Mesodermal cell (in vitro differentiated cells): ENCODE measurements at regions not wholly inside any gene's neighbourhood (a gene's known extent, or its start where the extent isn't known, plus 50 kb on each side); places are given as distances from the start of the nearest gene placed in this dataset.

ENCODE experiments used
- H3K27ac ChIP-seq: 2 replicates; pipeline ENCODE4 v1.7.0; 2013; ENCODE audit warnings: mild to moderate bottlenecking, low read depth, low read length, moderate library complexity; ENCODE audit not compliant: severe bottlenecking
- H3K36me3 ChIP-seq: 2 replicates; pipeline ENCODE4 v1.7.1; 2013; ENCODE audit warnings: mild to moderate bottlenecking, low read length, moderate library complexity; ENCODE audit not compliant: control insufficient read depth, insufficient read depth
- H3K4me1 ChIP-seq: one replicate; pipeline ENCODE4 v1.7.1; 2013; ENCODE audit warnings: mild to moderate bottlenecking, low read length; ENCODE audit not compliant: insufficient read depth, control insufficient read depth, poor library complexity, severe bottlenecking
- H3K4me3 ChIP-seq: 2 replicates; pipeline ENCODE4 v1.7.0; 2013; ENCODE audit warnings: low read length, control low read depth, mild to moderate bottlenecking; ENCODE audit not compliant: insufficient read depth, poor library complexity, severe bottlenecking; ENCODE audit errors: extremely low read depth
- H3K9me3 ChIP-seq: 2 replicates; pipeline ENCODE4 v1.7.1; 2013; ENCODE audit warnings: mild to moderate bottlenecking, low read length, moderate library complexity; ENCODE audit not compliant: control insufficient read depth
- WGBS, 2 experiments: methylation state at CpG; one replicate each; pipeline ENCODE4 v1.1.5; 2013; ENCODE audit warnings: missing lambda C conversion rate in 2 of 2; ENCODE audit not compliant: insufficient coverage in 2 of 2; 5-methylcytosine and 5-hydroxymethylcytosine counted together

GRCh38 chr6:98579079-98579478 is 255.3 kb upstream of the POU3F2 start:
- H3K4me1 ChIP-seq, result peaks cover 6% of the 10 kb centered on the region

GRCh38 chr6:98579941-98580340 is 254.4 kb upstream of the POU3F2 start:
- WGBS, 2 experiments, result 100% methylated on average over 1 of the region's 1 CpG
- Histone ChIP-seq H3K27ac (no peak overlapping the region), H3K4me1 (peaks cover 6% of the 10 kb centered on the region), H3K4me3 (no peak overlapping the region), H3K9me3 (no peaks in the 10 kb centered on the region), H3K36me3 (no peaks in the 10 kb centered on the region)

More at GRCh38 chr6:98579079-98579478, 255.3 kb upstream of the POU3F2 start:
- no peaks in the 10 kb centered on the region for H3K9me3 ChIP-seq
- H3K36me3 ChIP-seq, result no peaks in the 10 kb centered on the region
- H3K4me3 ChIP-seq, result no peak overlapping the region
- 100% methylated on average over 1 of the region's 1 CpG; no CpG with 5 or more reads in 1 of the 2 experiments for WGBS, 2 experiments
- H3K27ac ChIP-seq, result no peak overlapping the region

- H3K4me3 ChIP-seq, result no peak overlapping the region
- no peak overlapping the region for H3K27ac ChIP-seq
- H3K36me3 ChIP-seq, result no peaks in the 10 kb centered on the region
- H3K9me3 ChIP-seq, result no peaks in the 10 kb centered on the region
- H3K4me1 ChIP-seq, result peaks cover 6% of the 10 kb centered on the region
- 80% methylated on average over 1 of the region's 1 CpG; no CpG with 5 or more reads in 1 of the 2 experiments for WGBS, 2 experiments
These were observed 252.7 kb upstream of the POU3F2 start for GRCh38 chr6:98581705-98582104.

DNA sequence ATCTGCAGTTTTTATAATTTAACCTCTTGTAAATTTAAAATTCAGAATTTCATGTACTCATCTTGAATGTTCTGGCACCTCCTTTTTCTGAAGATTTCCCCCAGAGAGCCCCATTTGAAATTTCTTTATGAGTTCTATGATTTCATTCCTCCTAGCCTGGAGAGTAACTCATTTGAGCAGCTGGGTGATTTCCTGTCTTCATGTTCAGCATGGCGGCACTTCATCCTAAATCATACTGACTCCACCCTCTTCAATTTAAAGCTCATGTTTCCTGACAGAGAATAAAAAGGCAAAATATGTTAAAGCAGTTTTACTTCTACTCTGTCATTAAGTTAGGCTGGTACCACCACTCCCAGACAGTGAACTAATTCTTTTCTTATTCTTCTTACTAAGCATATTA is 250.9 kb upstream of the POU3F2 start:
- 80% methylated on average over 1 of the region's 1 CpG; no CpG with 5 or more reads in 1 of the 2 experiments for WGBS, 2 experiments
- Histone ChIP-seq H3K36me3 (no peaks in the 10 kb centered on the region), H3K4me3 (no peak overlapping the region), H3K4me1 (no peaks in the 10 kb centered on the region), H3K9me3 (no peaks in the 10 kb centered on the region), H3K27ac (no peak overlapping the region)

DNA sequence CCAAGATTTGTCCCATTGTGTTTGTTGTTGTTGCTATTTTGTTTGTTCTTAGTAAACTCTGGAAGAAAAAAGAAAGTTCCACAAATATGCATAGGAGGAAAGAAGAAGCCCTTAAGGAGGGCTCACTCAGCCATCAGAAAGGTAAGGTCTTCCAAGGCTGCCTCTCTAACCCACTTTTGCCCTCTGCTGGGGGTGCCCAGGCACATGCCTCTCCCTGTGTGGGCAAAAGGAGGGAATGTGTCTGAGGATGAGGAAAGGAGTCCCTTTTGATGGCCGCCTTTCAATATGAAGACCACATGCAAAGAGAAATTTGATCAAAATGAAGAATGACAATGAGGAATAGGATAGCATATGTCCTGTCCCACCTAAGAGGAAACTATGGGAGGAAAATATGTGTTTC is 248.2 kb upstream of the POU3F2 start:
- Histone ChIP-seq H3K4me3 (no peak overlapping the region), H3K4me1 (no peaks in the 10 kb centered on the region), H3K27ac (no peak overlapping the region), H3K36me3 (no peaks in the 10 kb centered on the region), H3K9me3 (no peaks in the 10 kb centered on the region)
- 43 to 71% methylated on average over 1 of the region's 1 CpG for WGBS, 2 experiments

- no peak overlapping the region for H3K4me3 ChIP-seq
- H3K9me3 ChIP-seq, result no peaks in the 10 kb centered on the region
- WGBS, 2 experiments, result 83% methylated on average over 1 of the region's 4 CpGs; no CpG with 5 or more reads in 1 of the 2 experiments
- H3K36me3 ChIP-seq, result no peaks in the 10 kb centered on the region
- no peak overlapping the region for H3K27ac ChIP-seq
- no peaks in the 10 kb centered on the region for H3K4me1 ChIP-seq
These were observed 246.8 kb upstream of the POU3F2 start for GRCh38 chr6:98587555-98587954.

GRCh38 chr6:98589536-98589935 is 244.8 kb upstream of the POU3F2 start:
- Histone ChIP-seq H3K36me3 (no peaks in the 10 kb centered on the region), H3K4me3 (no peak overlapping the region), H3K27ac (no peak overlapping the region), H3K4me1 (no peaks in the 10 kb centered on the region), H3K9me3 (no peaks in the 10 kb centered on the region)
- WGBS, 2 experiments, result 81 to 92% methylated on average over 4 of the region's 5 CpGs

DNA sequence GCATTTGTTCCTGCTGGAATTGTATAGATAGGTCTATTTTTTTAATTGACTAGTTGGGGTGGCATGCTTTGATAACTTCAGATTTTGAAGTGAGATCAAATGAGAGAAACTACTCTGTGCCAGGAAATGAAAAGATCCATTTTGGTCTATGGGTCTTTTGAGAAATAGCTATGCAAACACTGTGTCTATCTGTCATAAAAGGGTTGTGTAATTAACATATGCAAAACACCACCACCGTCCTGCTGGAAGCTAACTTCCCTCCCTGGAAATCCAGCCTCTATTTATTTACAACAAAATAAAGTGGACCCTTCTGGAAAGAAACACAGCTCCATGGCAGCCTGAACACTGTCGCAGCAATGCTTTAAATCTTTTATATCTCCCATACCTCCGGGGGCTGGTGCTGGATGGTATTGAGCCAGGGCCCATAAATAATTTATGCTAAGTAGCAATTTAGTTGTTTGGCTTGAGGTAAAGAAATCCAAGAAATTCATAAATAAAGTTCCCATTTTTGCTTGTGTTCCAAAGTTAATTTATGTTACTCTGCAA is 244.2 kb upstream of the POU3F2 start:
- Histone ChIP-seq H3K9me3 (no peaks in the 10 kb centered on the region), H3K36me3 (no peaks in the 10 kb centered on the region), H3K27ac (no peak overlapping the region), H3K4me1 (no peaks in the 10 kb centered on the region), H3K4me3 (no peak overlapping the region)
- WGBS, 2 experiments, result 25% methylated on average over 1 of the region's 3 CpGs; no CpG with 5 or more reads in 1 of the 2 experiments

GRCh38 chr6:98590997-98591396 is 243.4 kb upstream of the POU3F2 start:
- no peak overlapping the region for H3K27ac ChIP-seq
- H3K36me3 ChIP-seq, result no peaks in the 10 kb centered on the region
- no peaks in the 10 kb centered on the region for H3K9me3 ChIP-seq
- no peaks in the 10 kb centered on the region for H3K4me1 ChIP-seq
- 67 to 81% methylated on average over 1 to 2 of the region's 2 CpGs for WGBS, 2 experiments
- no peak overlapping the region for H3K4me3 ChIP-seq

DNA sequence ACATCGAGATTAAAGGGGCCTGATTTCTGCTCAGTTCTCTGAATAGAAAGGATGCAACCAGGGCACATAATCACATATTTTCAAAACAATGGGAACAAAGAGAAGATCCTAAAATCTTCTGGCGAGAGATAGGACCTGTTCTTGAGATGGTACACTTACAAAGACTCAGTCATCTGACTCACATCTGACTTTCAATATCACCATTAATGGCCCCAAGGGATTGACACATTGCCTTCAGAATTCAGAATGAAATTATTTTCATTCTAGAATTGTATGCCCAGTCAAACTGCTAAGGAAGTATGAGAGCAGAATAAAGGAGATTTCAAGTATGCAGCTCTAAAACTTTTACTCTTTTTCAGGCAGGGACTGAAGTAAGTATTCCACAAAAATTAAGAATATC is 240.7 kb upstream of the POU3F2 start:
- WGBS, 2 experiments, result 90 to 100% methylated on average over 1 to 2 of the region's 2 CpGs
- Histone ChIP-seq H3K9me3 (no peaks in the 10 kb centered on the region), H3K36me3 (no peaks in the 10 kb centered on the region), H3K27ac (no peak overlapping the region), H3K4me1 (no peaks in the 10 kb centered on the region), H3K4me3 (no peak overlapping the region)

- Histone ChIP-seq H3K27ac (no peak overlapping the region), H3K4me3 (no peak overlapping the region), H3K36me3 (no peaks in the 10 kb centered on the region), H3K4me1 (no peaks in the 10 kb centered on the region), H3K9me3 (no peaks in the 10 kb centered on the region)
- 79 to 86% methylated on average over 3 of the region's 5 CpGs for WGBS, 2 experiments
These were observed 232.7 kb upstream of the POU3F2 start for GRCh38 chr6:98601716-98602115.
